PC-9 (cell line): ENCODE measurements at regions not wholly inside any gene's neighbourhood (a gene's known extent, or its start where the extent isn't known, plus 50 kb on each side); places are given as distances from the start of the nearest gene placed in this dataset.
"Not testable (repeated sequence)": the region's sequence is repeated elsewhere in the genome, so short reads cannot be mapped to it uniquely, and the experiment has no call there.

ENCODE experiments used
- BruUV-seq: library from RNA; stranded (reverse); fragments of 400-500 nt; replicated peaks from 2 replicates; lab custom pipeline; 2021; lab: Mats Ljungman, UMichigan
- CTCF ChIA-PET: fragments of 300-600 bp; sonication (Branson Sonifier 250); formaldehyde crosslinking; loops from one replicate; lab custom pipeline; 2022; ENCODE audit warnings: antibody characterized with exemption; lab: Charles Lee
- POLR2A ChIA-PET: fragments of 300-600 bp; sonication (Branson Sonifier 250); formaldehyde crosslinking; loops from one replicate; lab custom pipeline; 2022; ENCODE audit warnings: antibody characterized with exemption; ENCODE audit not compliant: unreplicated experiment; lab: Charles Lee
- DNase-seq, 2 experiments: peaks; one replicate each; pipeline versions ENCODE4 v3.0.0 to v3.0.0-alpha.2; 2015 to 2022; ENCODE audit warnings: mixed read lengths in 1 of 2
- H2AFZ ChIP-seq: fragments of 200-600 bp; sonication (generic); 2 replicates; pipeline ENCODE4 v1.8.1; 2017; ENCODE audit warnings: antibody characterized with exemption
- H3F3A ChIP-seq: fragments of 200-600 bp; sonication (generic); 2 replicates; pipeline ENCODE4 v1.8.1; 2017; ENCODE audit warnings: antibody characterized with exemption, mild to moderate bottlenecking, low read depth; ENCODE audit not compliant: insufficient read depth
- H3K27ac ChIP-seq: fragments of 200-600 bp; sonication (generic); 2 replicates; pipeline ENCODE4 v1.6.1; 2016; ENCODE audit warnings: mixed run types
- H3K27me3 ChIP-seq: fragments of 200-600 bp; sonication (generic); 2 replicates; pipeline ENCODE4 v1.6.1; 2016; ENCODE audit warnings: low read depth, mixed run types; ENCODE audit not compliant: insufficient read depth
- H3K36me3 ChIP-seq: fragments of 200-600 bp; sonication (generic); 2 replicates; pipeline ENCODE4 v1.6.1; 2016; ENCODE audit warnings: low read depth, mixed run types
- H3K4me1 ChIP-seq: fragments of 200-600 bp; sonication (generic); replicated peaks from 2 replicates; pipeline ENCODE4 v1.6.1; 2016; ENCODE audit warnings: mixed run types; ENCODE audit not compliant: insufficient read depth
- H3K4me2 ChIP-seq: fragments of 200-600 bp; sonication (generic); 2 replicates; pipeline ENCODE4 v1.6.1; 2017; ENCODE audit warnings: mixed run types
- H3K4me3 ChIP-seq: fragments of 200-600 bp; sonication (generic); 2 replicates; pipeline ENCODE4 v1.6.1; 2016; ENCODE audit warnings: mixed run types
- H3K79me2 ChIP-seq: fragments of 200-600 bp; sonication (generic); 2 replicates; pipeline ENCODE4 v1.6.1; 2017; ENCODE audit warnings: low read depth, mixed run types
- H3K9me2 ChIP-seq: fragments of 200-600 bp; sonication (generic); 2 replicates; pipeline ENCODE4 v1.8.1; 2017; ENCODE audit warnings: mild to moderate bottlenecking; ENCODE audit not compliant: insufficient read depth
- H3K9me3 ChIP-seq: fragments of 200-600 bp; sonication (generic); 2 replicates; pipeline ENCODE4 v1.8.1; 2016; ENCODE audit warnings: low read depth; ENCODE audit not compliant: insufficient read depth
- H4K20me1 ChIP-seq: fragments of 200-600 bp; sonication (generic); 2 replicates; pipeline ENCODE4 v1.8.1; 2017; ENCODE audit not compliant: insufficient read depth
- EZH2 ChIP-seq: fragments of 200-600 bp; sonication (generic); IDR thresholded peaks from 2 replicates; pipeline ENCODE4 v1.8.0; 2017; ENCODE audit warnings: antibody characterized with exemption, low read depth
- intact Hi-C: fragments of 100-400 bp; cut with micrococcal nuclease; formaldehyde crosslinking; loops from one replicate; pipeline ENCODE4 v1.10.0; 2022; ENCODE audit not compliant: unreplicated experiment
- TF ChIP-seq, protein P1 (sequence below): fragments of 200-600 bp; sonication (generic); conservative IDR thresholded peaks from 2 replicates; pipeline ENCODE4 v1.6.1; 2017; ENCODE audit warnings: mixed run types, antibody characterized with exemption, mild to moderate bottlenecking, moderate library complexity

- Histone ChIP-seq H2AFZ (no peak overlapping the region), H3K9me2 (no peaks in the 10 kb centered on the region), H3K9me3 (no peaks in the 10 kb centered on the region), H3K79me2 (no peaks in the 10 kb centered on the region), H3K27me3 (0 out of 2 replicates have a peak, but pooled peaks cover 2% of the 10 kb centered on the region), H3K4me3 (no peak overlapping the region), H3K4me2 (peak overlapping the region; percentile 44), H3K4me1 (peaks cover 34% of the 10 kb centered on the region), H3K36me3 (no peaks in the 10 kb centered on the region), H3F3A (peaks cover 27% of the 10 kb centered on the region), H4K20me1 (no peaks in the 10 kb centered on the region), H3K27ac (peak overlapping the region; percentile 46; the same call in 1 of the 2 replicates)
- no peak for TF ChIP-seq EZH2
- TF ChIP-seq, protein P1, sequence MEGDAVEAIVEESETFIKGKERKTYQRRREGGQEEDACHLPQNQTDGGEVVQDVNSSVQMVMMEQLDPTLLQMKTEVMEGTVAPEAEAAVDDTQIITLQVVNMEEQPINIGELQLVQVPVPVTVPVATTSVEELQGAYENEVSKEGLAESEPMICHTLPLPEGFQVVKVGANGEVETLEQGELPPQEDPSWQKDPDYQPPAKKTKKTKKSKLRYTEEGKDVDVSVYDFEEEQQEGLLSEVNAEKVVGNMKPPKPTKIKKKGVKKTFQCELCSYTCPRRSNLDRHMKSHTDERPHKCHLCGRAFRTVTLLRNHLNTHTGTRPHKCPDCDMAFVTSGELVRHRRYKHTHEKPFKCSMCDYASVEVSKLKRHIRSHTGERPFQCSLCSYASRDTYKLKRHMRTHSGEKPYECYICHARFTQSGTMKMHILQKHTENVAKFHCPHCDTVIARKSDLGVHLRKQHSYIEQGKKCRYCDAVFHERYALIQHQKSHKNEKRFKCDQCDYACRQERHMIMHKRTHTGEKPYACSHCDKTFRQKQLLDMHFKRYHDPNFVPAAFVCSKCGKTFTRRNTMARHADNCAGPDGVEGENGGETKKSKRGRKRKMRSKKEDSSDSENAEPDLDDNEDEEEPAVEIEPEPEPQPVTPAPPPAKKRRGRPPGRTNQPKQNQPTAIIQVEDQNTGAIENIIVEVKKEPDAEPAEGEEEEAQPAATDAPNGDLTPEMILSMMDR: no peak
- BruUV-seq: no TSS peak
- POLR2A ChIA-PET: interaction anchor here (0.7 to 1.1 kb wide), 3 partner anchors 23 to 115 kb away, joined by 5 to 9 read pairs (median 5); no protein-coding TSS in a partner anchor
- intact Hi-C loops: loop anchor here (1.0 to 10.0 kb wide), 4 partner anchors 32 to 380 kb away; no protein-coding TSS in a partner anchor
- DNase-seq: peak; percentile 51 to 59
- CTCF ChIA-PET: interaction anchor here (0.6 to 0.8 kb wide), 4 partner anchors 102 to 381 kb away, joined by 3 to 6 read pairs (median 4); no protein-coding TSS in a partner anchor
These were observed 92.0 kb downstream of the PLXNA1 start for GRCh38 chr3:127074900-127075360.

DNA sequence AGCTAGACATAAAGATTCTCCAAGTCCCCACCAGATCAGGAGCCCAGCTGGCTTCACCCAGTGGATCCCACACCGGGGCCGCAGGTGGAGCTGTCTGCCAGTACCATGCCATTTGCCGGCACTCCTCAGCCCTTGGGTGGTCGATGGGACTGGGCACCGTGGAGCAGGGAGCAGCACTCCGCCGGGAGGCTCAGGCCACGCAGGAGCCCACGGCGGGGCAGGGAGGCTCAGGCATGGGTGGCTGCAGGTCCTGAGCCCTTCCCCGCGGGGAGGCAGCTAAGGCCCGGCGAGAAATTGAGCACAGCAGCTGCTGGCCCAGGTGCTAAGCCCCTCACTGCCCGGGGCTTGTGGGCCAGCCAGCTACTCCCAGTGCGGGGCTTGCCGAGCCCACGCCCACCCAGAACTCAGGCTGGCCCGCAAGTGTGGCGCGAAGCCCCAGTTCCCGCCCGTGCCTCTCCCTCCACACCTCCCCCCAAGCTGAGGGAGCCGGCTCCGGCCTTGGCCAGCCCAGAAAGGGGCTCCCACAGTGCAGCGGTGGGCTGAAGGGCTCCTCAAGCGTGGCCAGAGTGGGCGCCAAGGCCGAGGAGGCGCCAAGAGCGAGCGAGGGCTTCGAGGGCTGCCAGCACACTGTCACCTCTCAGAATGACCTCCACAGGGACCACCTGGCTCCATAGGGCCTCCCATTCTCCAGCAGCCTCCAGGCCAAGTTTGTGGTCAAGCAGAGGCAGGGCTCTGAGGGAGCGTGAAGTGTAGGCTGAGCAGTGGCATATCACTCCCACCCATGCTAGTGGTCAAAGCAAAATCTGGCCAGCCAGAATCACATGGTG lies 93.5 kb downstream of the PLXNA1 start:
- H3K9me3 ChIP-seq, DNase-seq, BruUV-seq, H3K27ac ChIP-seq, H4K20me1 ChIP-seq, H3K79me2 ChIP-seq, H2AFZ ChIP-seq, H3K4me2 ChIP-seq, H3K9me2 ChIP-seq, H3K4me3 ChIP-seq, H3K36me3 ChIP-seq, H3K27me3 ChIP-seq: not testable (repeated sequence)
- Histone ChIP-seq H3F3A (peaks cover 27% of the 10 kb centered on the region), H3K4me1 (peaks cover 34% of the 10 kb centered on the region)
- intact Hi-C loops: loop anchor here (10.0 kb wide), 1 partner anchor 378 kb away; no protein-coding TSS in a partner anchor
- CTCF ChIA-PET: interaction anchor here (0.6 kb wide), 1 partner anchor 46 kb away, joined by 7 read pairs; no protein-coding TSS in a partner anchor
- POLR2A ChIA-PET: interaction anchor here (0.6 kb wide), 1 partner anchor 29 kb away, joined by 17 read pairs; no protein-coding TSS in a partner anchor

- POLR2A ChIA-PET: no interaction called here
- TF ChIP-seq EZH2: no peak
- TF ChIP-seq, protein P1: no peak
- no peaks in the 10 kb centered on the region for H3K36me3 ChIP-seq
- CTCF ChIA-PET: interaction anchor here (0.6 kb wide), 1 partner anchor 47 kb away, joined by 7 read pairs; no protein-coding TSS in a partner anchor
- no peak overlapping the region for H3K4me2 ChIP-seq
- H3K27ac ChIP-seq: no peak overlapping the region
- no peaks in the 10 kb centered on the region for H3K79me2 ChIP-seq
- H3K4me3 ChIP-seq: no peak overlapping the region
- peaks cover 27% of the 10 kb centered on the region for H3F3A ChIP-seq
- DNase-seq: no peak
- H3K4me1 ChIP-seq: peaks cover 32% of the 10 kb centered on the region
- no peaks in the 10 kb centered on the region for H3K9me3 ChIP-seq
- H4K20me1 ChIP-seq: no peaks in the 10 kb centered on the region
- intact Hi-C loops: loop anchor here (10.0 kb wide), 1 partner anchor 378 kb away; no protein-coding TSS in a partner anchor
- H3K27me3 ChIP-seq: no peaks in the 10 kb centered on the region
- no peak overlapping the region for H2AFZ ChIP-seq
- no TSS peak for BruUV-seq
- no peaks in the 10 kb centered on the region for H3K9me2 ChIP-seq
These were observed 94.2 kb downstream of the PLXNA1 start for GRCh38 chr3:127077068-127077467.
